Esophagus squamous epithelium (tissue), 5 donors: ENCODE measurements at regions not wholly inside any gene's neighbourhood (a gene's known extent, or its start where the extent isn't known, plus 50 kb on each side); places are given as distances from the start of the nearest gene placed in this dataset.

Experiments used
- DNase-seq: peaks from one replicate; lab custom pipeline; 2025; lab: John Stamatoyannopoulos, UW
- H3K27ac ChIP-seq, 4 donors: fragments of 200-600 bp; sonication (generic); one replicate each; pipeline ENCODE4 v1.5.1; 2016 to 2019; ENCODE audit warnings: mild to moderate bottlenecking in 1 of 4
- H3K27me3 ChIP-seq, 4 donors: fragments of 200-600 bp; sonication (generic); 1 replicate in 3 of 4; 2 replicates in 1 of 4; pipeline versions ENCODE4 v1.5.1 to v1.6.0; 2017 to 2021; ENCODE audit warnings: antibody characterized with exemption in 1 of 4
- H3K36me3 ChIP-seq, 3 donors: fragments of 200-600 bp; sonication (generic); one replicate each; pipeline ENCODE4 v1.5.1; 2016 to 2019
- H3K4me1 ChIP-seq, 3 donors: fragments of 200-600 bp; sonication (generic); one replicate each; pipeline ENCODE4 v1.5.1; 2017 to 2019
- H3K4me3 ChIP-seq, 4 donors: fragments of 200-600 bp; sonication (generic); 1 replicate in 3 of 4; 2 replicates in 1 of 4; pipeline ENCODE4 v1.5.1; 2016 to 2019; ENCODE audit warnings: mild to moderate bottlenecking in 2 of 4, moderate library complexity in 1 of 4
- H3K9me3 ChIP-seq, 3 donors: fragments of 200-600 bp; sonication (generic); one replicate each; pipeline ENCODE4 v1.5.1; 2016 to 2019
- POLR2A ChIP-seq, 4 donors: fragments of 450-650 bp; IDR thresholded peaks; one replicate each; pipeline ENCODE4 v1.6.1; 2017; ENCODE audit warnings: antibody characterized with exemption in 4 of 4, mild to moderate bottlenecking in 4 of 4, moderate library complexity in 3 of 4
- WGBS, 2 donors: methylation state at CpG; one replicate each; pipeline ENCODE4 v1.1.5; 2018; 5-methylcytosine and 5-hydroxymethylcytosine counted together
- intact Hi-C: fragments of 100-400 bp; cut with DNase I; formaldehyde crosslinking; loops from one replicate; pipeline ENCODE4 v1.15.0; 2022
- TF ChIP-seq, protein P1 (sequence below), 6 experiments: fragments of 450-650 bp in 4 of 6; fragments of 200-600 bp in 2 of 6; sonication (generic) in 2 of 6; IDR thresholded peaks; one replicate each; pipeline ENCODE4 v1.5.1; 2016 to 2019; ENCODE audit warnings: antibody characterized with exemption in 6 of 6, mild to moderate bottlenecking in 4 of 6, moderate library complexity in 4 of 6
- donor health status: DM: yes; HTN: yes; CAD: no.

DNA sequence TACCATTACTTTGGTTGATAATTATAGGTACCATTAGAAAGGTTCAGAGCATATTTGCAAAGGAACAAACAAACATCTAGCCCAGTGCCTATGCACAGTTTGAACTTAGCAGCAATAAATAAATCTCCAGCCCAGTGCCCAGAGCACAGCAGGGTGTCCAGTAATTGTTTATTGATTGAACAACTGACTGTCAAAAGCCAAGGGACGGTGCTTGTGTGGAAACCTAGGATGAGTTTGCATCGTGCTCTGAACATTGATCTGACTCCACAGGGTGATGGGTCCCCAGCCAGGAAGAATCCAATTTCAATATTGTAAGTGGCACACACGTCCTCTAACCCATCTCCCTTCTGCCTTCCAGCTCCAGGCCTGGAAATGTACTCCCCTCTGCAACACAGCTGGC, 625.5 kb upstream of the C16orf82 start:
- intact Hi-C loops, result no loop called here
- TF ChIP-seq POLR2A (IDR thresholded peaks at IDR 0.05), result no peak
- TF ChIP-seq, protein P1, sequence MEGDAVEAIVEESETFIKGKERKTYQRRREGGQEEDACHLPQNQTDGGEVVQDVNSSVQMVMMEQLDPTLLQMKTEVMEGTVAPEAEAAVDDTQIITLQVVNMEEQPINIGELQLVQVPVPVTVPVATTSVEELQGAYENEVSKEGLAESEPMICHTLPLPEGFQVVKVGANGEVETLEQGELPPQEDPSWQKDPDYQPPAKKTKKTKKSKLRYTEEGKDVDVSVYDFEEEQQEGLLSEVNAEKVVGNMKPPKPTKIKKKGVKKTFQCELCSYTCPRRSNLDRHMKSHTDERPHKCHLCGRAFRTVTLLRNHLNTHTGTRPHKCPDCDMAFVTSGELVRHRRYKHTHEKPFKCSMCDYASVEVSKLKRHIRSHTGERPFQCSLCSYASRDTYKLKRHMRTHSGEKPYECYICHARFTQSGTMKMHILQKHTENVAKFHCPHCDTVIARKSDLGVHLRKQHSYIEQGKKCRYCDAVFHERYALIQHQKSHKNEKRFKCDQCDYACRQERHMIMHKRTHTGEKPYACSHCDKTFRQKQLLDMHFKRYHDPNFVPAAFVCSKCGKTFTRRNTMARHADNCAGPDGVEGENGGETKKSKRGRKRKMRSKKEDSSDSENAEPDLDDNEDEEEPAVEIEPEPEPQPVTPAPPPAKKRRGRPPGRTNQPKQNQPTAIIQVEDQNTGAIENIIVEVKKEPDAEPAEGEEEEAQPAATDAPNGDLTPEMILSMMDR (IDR thresholded peaks at IDR 0.05), result no peak
- Histone ChIP-seq H3K4me1 (no peaks in the 10 kb centered on the region), H3K27ac (no peak overlapping the region), H3K4me3 (no peak overlapping the region), H3K9me3 (no peaks in the 10 kb centered on the region), H3K27me3 (no peaks in the 10 kb centered on the region), H3K36me3 (no peaks in the 10 kb centered on the region)
- WGBS, 2 donors, result 41 to 57% methylated on average over 3 of the region's 3 CpGs
- no peak for DNase-seq

DNA sequence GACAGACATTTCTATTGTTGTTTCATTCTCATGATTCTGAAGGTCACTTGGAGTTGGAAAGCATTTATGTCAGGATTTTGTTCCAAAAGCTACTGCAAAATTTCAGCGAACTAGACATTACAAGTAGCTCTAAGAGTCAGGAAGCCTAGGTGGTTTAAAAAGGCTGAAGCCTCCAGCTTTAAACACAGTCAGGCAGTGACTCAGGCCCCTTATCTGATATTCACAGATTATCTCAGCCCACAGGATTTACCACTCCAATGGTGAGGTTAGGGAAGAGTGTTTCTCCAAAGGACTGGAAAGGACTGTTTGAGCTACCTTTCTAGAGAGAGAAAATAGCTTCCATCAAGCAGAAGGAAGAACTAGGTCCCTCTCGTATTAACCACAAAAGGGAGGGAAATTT, 624.4 kb upstream of the C16orf82 start:
- no peak for DNase-seq
- intact Hi-C loops, result no loop called here
- H3K36me3 ChIP-seq, result no peaks in the 10 kb centered on the region
- no peaks in the 10 kb centered on the region for H3K4me1 ChIP-seq
- no peaks in the 10 kb centered on the region for H3K9me3 ChIP-seq
- no peaks in the 10 kb centered on the region for H3K27me3 ChIP-seq
- no peak for TF ChIP-seq POLR2A (IDR thresholded peaks at IDR 0.05)
- TF ChIP-seq, protein P1 (IDR thresholded peaks at IDR 0.05), result no peak
- 63 to 68% methylated on average over 2 of the region's 2 CpGs for WGBS, 2 donors
- no peak overlapping the region for H3K27ac ChIP-seq
- no peak overlapping the region for H3K4me3 ChIP-seq

DNA sequence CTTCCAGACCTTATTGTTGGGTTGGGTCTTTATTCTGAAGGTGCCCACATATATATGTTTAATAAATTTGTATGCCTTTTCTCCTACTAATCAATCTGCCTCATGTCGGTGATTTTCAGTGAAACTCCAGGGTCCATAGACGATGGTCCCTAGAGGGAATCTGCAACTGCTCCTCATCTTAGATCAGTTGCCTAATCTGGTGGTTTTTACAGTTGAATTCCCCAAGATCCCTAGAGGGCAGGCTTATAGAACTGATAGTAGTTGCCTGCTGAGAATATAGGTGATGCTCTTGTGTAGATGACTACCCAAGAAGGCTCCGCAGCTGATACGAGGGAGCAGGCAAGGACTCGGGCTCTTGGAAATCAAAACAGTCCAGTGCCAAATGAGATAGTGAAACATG, 619.2 kb upstream of the C16orf82 start:
- no peak for TF ChIP-seq POLR2A (IDR thresholded peaks at IDR 0.05)
- TF ChIP-seq, protein P1 (IDR thresholded peaks at IDR 0.05), result no peak
- Histone ChIP-seq H3K27me3 (no peaks in the 10 kb centered on the region), H3K4me1 (no peaks in the 10 kb centered on the region), H3K36me3 (no peaks in the 10 kb centered on the region), H3K27ac (no peak overlapping the region), H3K9me3 (no peaks in the 10 kb centered on the region), H3K4me3 (no peak overlapping the region)
- intact Hi-C loops, result no loop called here
- DNase-seq, result no peak
- 77 to 94% methylated on average over 5 of the region's 5 CpGs for WGBS, 2 donors

DNA sequence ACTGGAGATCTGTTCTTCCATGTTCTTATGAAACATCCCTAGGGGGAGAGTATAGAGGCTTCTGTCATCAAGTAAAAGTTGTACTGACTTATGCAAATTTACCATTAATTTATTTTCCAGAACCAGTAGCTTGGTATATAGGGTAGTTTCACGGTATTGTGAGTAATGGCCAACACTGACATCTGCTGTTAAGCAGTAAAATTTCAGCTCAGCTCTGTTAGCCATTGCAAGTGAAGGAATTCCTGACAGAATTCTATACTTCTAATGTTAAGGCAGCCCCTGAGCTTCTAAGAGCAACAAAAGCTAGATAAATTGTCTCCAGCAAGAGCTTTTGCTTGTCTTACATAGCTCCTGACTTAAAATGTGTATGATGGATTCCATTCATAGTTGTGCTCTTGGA, 613.5 kb upstream of the C16orf82 start:
- Histone ChIP-seq H3K27me3 (no peaks in the 10 kb centered on the region), H3K27ac (no peak overlapping the region), H3K36me3 (no peaks in the 10 kb centered on the region), H3K4me3 (no peak overlapping the region), H3K9me3 (peaks cover 0 to 7% (median 0%) of the 10 kb centered on the region in 3 donors), H3K4me1 (no peaks in the 10 kb centered on the region)
- no peak for TF ChIP-seq POLR2A (IDR thresholded peaks at IDR 0.05)
- TF ChIP-seq, protein P1 (IDR thresholded peaks at IDR 0.05), result peak in 1 of 6 experiments; percentile 26
- intact Hi-C loops, result no loop called here
- DNase-seq, result no peak
- 29 to 33% methylated on average over 1 of the region's 1 CpG for WGBS, 2 donors

DNA sequence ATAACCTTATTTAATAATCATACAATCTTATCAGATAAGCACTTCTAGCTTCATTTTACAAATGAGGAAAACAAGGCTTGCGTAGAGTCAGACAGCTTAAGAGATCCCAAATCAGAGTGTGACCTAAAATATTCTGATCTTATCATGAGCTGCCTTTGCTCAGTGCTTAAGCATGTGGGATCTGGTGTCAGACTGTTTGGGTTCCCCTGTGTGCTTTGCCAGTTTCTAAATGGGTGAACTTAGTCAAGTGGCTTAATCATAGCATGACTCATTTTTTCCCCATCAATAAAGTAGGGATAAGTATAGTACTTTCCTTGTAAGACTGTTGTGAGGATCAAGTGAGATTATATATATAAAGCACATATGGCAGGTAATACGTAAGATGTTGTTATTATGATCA, 612.6 kb upstream of the C16orf82 start:
- intact Hi-C loops, result no loop called here
- Histone ChIP-seq H3K4me3 (no peak overlapping the region), H3K36me3 (no peaks in the 10 kb centered on the region), H3K9me3 (peaks cover 0 to 7% (median 0%) of the 10 kb centered on the region in 3 donors), H3K27ac (no peak overlapping the region), H3K27me3 (no peaks in the 10 kb centered on the region), H3K4me1 (no peaks in the 10 kb centered on the region)
- TF ChIP-seq POLR2A (IDR thresholded peaks at IDR 0.05), result no peak
- TF ChIP-seq, protein P1 (IDR thresholded peaks at IDR 0.05), result no peak
- 54 to 60% methylated on average over 2 of the region's 2 CpGs for WGBS, 2 donors
- no peak for DNase-seq
